ENCODE measurements at regions not wholly inside any gene's neighbourhood (a gene's known extent, or its start where the extent isn't known, plus 50 kb on each side); places are given as distances from the start of the nearest gene placed in this dataset.
"Not testable (repeated sequence)": the region's sequence is repeated elsewhere in the genome, so short reads cannot be mapped to it uniquely, and the experiment has no call there.

GRCh38 chr4:184280137-184280536 is 62.5 kb upstream of the ENPP6 start:
- peak; percentile 14 for DNase-seq

GRCh38 chr4:184279496-184280061 is 61.9 kb upstream of the ENPP6 start:
- no peak for DNase-seq

GRCh38 chr4:184277769-184278168 is 60.1 kb upstream of the ENPP6 start:
- not testable (repeated sequence) for DNase-seq

GRCh38 chr4:184277010-184277409 is 59.3 kb upstream of the ENPP6 start:
- DNase-seq: not testable (repeated sequence)

GRCh38 chr4:184276346-184276745 is 58.7 kb upstream of the ENPP6 start:
- DNase-seq: not testable (repeated sequence)

- DNase-seq: no peak
Observed at GRCh38 chr4:184275766-184276165, 58.1 kb upstream of the ENPP6 start.

- DNase-seq: no peak
Observed at GRCh38 chr4:184274286-184274951, 56.7 kb upstream of the ENPP6 start.

- DNase-seq: no peak
Observed at GRCh38 chr4:184273166-184274147, 55.8 kb upstream of the ENPP6 start.

GRCh38 chr4:184270808-184271413 is 53.2 kb upstream of the ENPP6 start:
- DNase-seq: no peak

- no peak for DNase-seq
Observed at GRCh38 chr4:184269879-184270430, 52.3 kb upstream of the ENPP6 start.

GRCh38 chr4:184268584-184269160 is 51.0 kb upstream of the ENPP6 start:
- peak; percentile 65 for DNase-seq

- DNase-seq: peak; percentile 82
Observed at GRCh38 chr4:184267673-184268583, 50.3 kb upstream of the ENPP6 start.
